ENCODE measurements at regions not wholly inside any gene's neighbourhood (a gene's known extent, or its start where the extent isn't known, plus 50 kb on each side); places are given as distances from the start of the nearest gene placed in this dataset.

DNA sequence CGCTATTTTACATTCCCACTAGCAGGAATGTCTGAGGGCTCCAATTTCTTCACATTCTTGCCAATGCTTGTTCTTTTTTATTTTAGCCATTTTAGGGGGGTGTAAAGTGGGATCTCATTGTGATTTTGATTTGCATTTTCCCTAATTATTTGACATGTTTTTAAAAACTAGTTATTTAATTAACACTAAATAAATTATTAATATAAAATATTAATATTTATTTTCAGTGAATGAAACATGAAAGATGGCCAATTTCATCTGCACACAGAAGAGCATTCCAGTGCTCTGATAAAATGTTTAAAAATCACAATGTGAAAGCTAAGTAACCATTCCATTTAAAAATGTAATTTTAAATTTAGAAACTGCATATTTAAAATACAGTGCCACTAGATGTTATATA is 322.2 kb upstream of the ZNF521 start:
- no peaks in the 10 kb centered on the region for H3K27me3 ChIP-seq (replicated peaks; ENCODE audit: insufficient read depth)
- WGBS, 2 experiments (ENCODE audit: low coverage in 1 of 2, low lambda C conversion rate in 2 of 2, missing lambda C conversion rate in 2 of 2) = 81 to 98% methylated on average over 1 of the region's 1 CpG
- DNase-seq = no peak
- H3K4me3 ChIP-seq = no peak overlapping the region
- no peaks in the 10 kb centered on the region for H3K9me3 ChIP-seq (ENCODE audit: low read depth)
- H3K79me2 ChIP-seq (ENCODE audit: insufficient read depth) = no peaks in the 10 kb centered on the region
- H3K9me2 ChIP-seq (ENCODE audit: insufficient read depth) = no peaks in the 10 kb centered on the region
- no peaks in the 10 kb centered on the region for H3F3A ChIP-seq (ENCODE audit: insufficient read depth)
- H3K4me1 ChIP-seq (ENCODE audit: insufficient read depth) = no peaks in the 10 kb centered on the region
- in situ Hi-C loops (cut with MboI) = no loop called here
- H3K36me3 ChIP-seq (ENCODE audit: low read depth) = no peaks in the 10 kb centered on the region
- no peak overlapping the region for H3K27ac ChIP-seq
- H3K4me2 ChIP-seq (ENCODE audit: unreplicated experiment) = no peak overlapping the region
- no peak overlapping the region for H2AFZ ChIP-seq
- TF ChIP-seq EZH2phosphoT487 (IDR thresholded peaks at IDR 0.05; ENCODE audit: insufficient read depth, low read depth) = no peak
- no peak for TF ChIP-seq EZH2 (IDR thresholded peaks at IDR 0.05; ENCODE audit: insufficient read depth, poor library complexity, severe bottlenecking)
- no peaks in the 10 kb centered on the region for H4K20me1 ChIP-seq (ENCODE audit: insufficient read depth)
- H3K9ac ChIP-seq = no peak overlapping the region

GRCh38 chr18:25672490-25672889 is 320.5 kb upstream of the ZNF521 start:
- no peaks in the 10 kb centered on the region for H3K9me2 ChIP-seq (ENCODE audit: insufficient read depth)
- DNase-seq = no peak
- no peak overlapping the region for H3K4me2 ChIP-seq (ENCODE audit: unreplicated experiment)
- in situ Hi-C loops (cut with MboI) = no loop called here
- WGBS, 2 experiments (ENCODE audit: low coverage in 1 of 2, low lambda C conversion rate in 2 of 2, missing lambda C conversion rate in 2 of 2) = 77 to 79% methylated on average over 4 of the region's 4 CpGs
- no peaks in the 10 kb centered on the region for H3K27me3 ChIP-seq (replicated peaks; ENCODE audit: insufficient read depth)
- H2AFZ ChIP-seq = no peak overlapping the region
- no peaks in the 10 kb centered on the region for H3K4me1 ChIP-seq (ENCODE audit: insufficient read depth)
- no peaks in the 10 kb centered on the region for H3K9me3 ChIP-seq (ENCODE audit: low read depth)
- no peak overlapping the region for H3K27ac ChIP-seq
- no peaks in the 10 kb centered on the region for H4K20me1 ChIP-seq (ENCODE audit: insufficient read depth)
- no peak for TF ChIP-seq EZH2phosphoT487 (IDR thresholded peaks at IDR 0.05; ENCODE audit: insufficient read depth, low read depth)
- H3K4me3 ChIP-seq = no peak overlapping the region
- H3K79me2 ChIP-seq (ENCODE audit: insufficient read depth) = no peaks in the 10 kb centered on the region
- no peaks in the 10 kb centered on the region for H3F3A ChIP-seq (ENCODE audit: insufficient read depth)
- no peaks in the 10 kb centered on the region for H3K36me3 ChIP-seq (ENCODE audit: low read depth)
- H3K9ac ChIP-seq = no peak overlapping the region

GRCh38 chr18:25669741-25670140 is 317.8 kb upstream of the ZNF521 start:
- WGBS, 2 experiments (ENCODE audit: low coverage in 1 of 2, low lambda C conversion rate in 2 of 2, missing lambda C conversion rate in 2 of 2) = 0 to 7% methylated on average over 3 of the region's 3 CpGs
- no peaks in the 10 kb centered on the region for H3K27me3 ChIP-seq (replicated peaks; ENCODE audit: insufficient read depth)
- H4K20me1 ChIP-seq (ENCODE audit: insufficient read depth) = no peaks in the 10 kb centered on the region
- no peak overlapping the region for H3K4me2 ChIP-seq (ENCODE audit: unreplicated experiment)
- H3F3A ChIP-seq (ENCODE audit: insufficient read depth) = no peaks in the 10 kb centered on the region
- H3K27ac ChIP-seq = no peak overlapping the region
- no peaks in the 10 kb centered on the region for H3K36me3 ChIP-seq (ENCODE audit: low read depth)
- peak; percentile 27 for DNase-seq
- H3K4me1 ChIP-seq (ENCODE audit: insufficient read depth) = no peaks in the 10 kb centered on the region
- H3K9me2 ChIP-seq (ENCODE audit: insufficient read depth) = no peaks in the 10 kb centered on the region
- no peak overlapping the region for H3K9ac ChIP-seq
- TF ChIP-seq EZH2 (IDR thresholded peaks at IDR 0.05; ENCODE audit: insufficient read depth, poor library complexity, severe bottlenecking) = no peak
- TF ChIP-seq EZH2phosphoT487 (IDR thresholded peaks at IDR 0.05; ENCODE audit: insufficient read depth, low read depth) = no peak
- no peaks in the 10 kb centered on the region for H3K79me2 ChIP-seq (ENCODE audit: insufficient read depth)
- no peak overlapping the region for H3K4me3 ChIP-seq
- in situ Hi-C loops (cut with MboI) = no loop called here
- no peaks in the 10 kb centered on the region for H3K9me3 ChIP-seq (ENCODE audit: low read depth)
- H2AFZ ChIP-seq = no peak overlapping the region

GRCh38 chr18:25662272-25662671 is 310.3 kb upstream of the ZNF521 start:
- Histone ChIP-seq H3K27ac (no peak overlapping the region), H3K4me3 (no peak overlapping the region), H3K9me3 (ENCODE audit: low read depth) (no peaks in the 10 kb centered on the region), H3K4me1 (ENCODE audit: insufficient read depth) (no peaks in the 10 kb centered on the region), H3K4me2 (ENCODE audit: unreplicated experiment) (no peak overlapping the region), H3K36me3 (ENCODE audit: low read depth) (no peaks in the 10 kb centered on the region), H3K27me3 (replicated peaks; ENCODE audit: insufficient read depth) (no peaks in the 10 kb centered on the region), H3K79me2 (ENCODE audit: insufficient read depth) (no peaks in the 10 kb centered on the region), H4K20me1 (ENCODE audit: insufficient read depth) (no peaks in the 10 kb centered on the region), H3F3A (ENCODE audit: insufficient read depth) (no peaks in the 10 kb centered on the region), H2AFZ (no peak overlapping the region), H3K9ac (no peak overlapping the region), H3K9me2 (ENCODE audit: insufficient read depth) (no peaks in the 10 kb centered on the region)
- in situ Hi-C loops (cut with MboI) = no loop called here
- TF ChIP-seq EZH2phosphoT487 (IDR thresholded peaks at IDR 0.05; ENCODE audit: insufficient read depth, low read depth) (no peak), EZH2 (IDR thresholded peaks at IDR 0.05; ENCODE audit: insufficient read depth, poor library complexity, severe bottlenecking) (no peak)
- 60 to 65% methylated on average over 4 of the region's 4 CpGs for WGBS, 2 experiments (ENCODE audit: low coverage in 1 of 2, low lambda C conversion rate in 2 of 2, missing lambda C conversion rate in 2 of 2)
- DNase-seq = no peak

DNA sequence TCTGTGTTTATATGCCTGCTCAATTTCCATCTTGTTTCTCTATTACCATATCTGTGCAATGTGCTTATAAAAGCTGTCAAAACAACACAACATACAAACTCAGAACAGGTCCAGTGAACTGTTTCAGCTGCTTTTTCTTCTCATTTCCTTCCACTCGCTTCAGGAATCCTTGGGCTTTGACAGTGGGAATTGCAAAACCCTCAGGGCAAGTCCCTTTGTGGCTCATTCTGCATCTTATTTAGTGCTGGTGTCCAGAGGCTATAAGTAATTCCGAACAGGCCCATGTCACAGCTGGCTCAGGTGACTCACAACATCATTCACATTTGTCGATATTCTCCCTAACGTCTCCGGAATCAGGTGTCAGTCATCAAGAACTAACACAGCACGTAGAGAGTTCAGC is 309.9 kb upstream of the ZNF521 start:
- in situ Hi-C loops (cut with MboI) = no loop called here
- no peak for TF ChIP-seq EZH2 (IDR thresholded peaks at IDR 0.05; ENCODE audit: insufficient read depth, poor library complexity, severe bottlenecking)
- no peak for TF ChIP-seq EZH2phosphoT487 (IDR thresholded peaks at IDR 0.05; ENCODE audit: insufficient read depth, low read depth)
- Histone ChIP-seq H3K4me1 (ENCODE audit: insufficient read depth) (no peaks in the 10 kb centered on the region), H3K4me3 (no peak overlapping the region), H3K4me2 (ENCODE audit: unreplicated experiment) (no peak overlapping the region), H3K9ac (no peak overlapping the region), H3F3A (ENCODE audit: insufficient read depth) (no peaks in the 10 kb centered on the region), H3K9me3 (ENCODE audit: low read depth) (no peaks in the 10 kb centered on the region), H3K79me2 (ENCODE audit: insufficient read depth) (no peaks in the 10 kb centered on the region), H2AFZ (no peak overlapping the region), H3K9me2 (ENCODE audit: insufficient read depth) (no peaks in the 10 kb centered on the region), H4K20me1 (ENCODE audit: insufficient read depth) (no peaks in the 10 kb centered on the region), H3K27ac (no peak overlapping the region), H3K27me3 (replicated peaks; ENCODE audit: insufficient read depth) (no peaks in the 10 kb centered on the region), H3K36me3 (ENCODE audit: low read depth) (no peaks in the 10 kb centered on the region)
- DNase-seq = no peak
- WGBS, 2 experiments (ENCODE audit: low coverage in 1 of 2, low lambda C conversion rate in 2 of 2, missing lambda C conversion rate in 2 of 2) = 68 to 70% methylated on average over 6 of the region's 6 CpGs

Measured in GM23248 (cell line).